Hepatocyte (in vitro differentiated cells): ENCODE measurements at regions not wholly inside any gene's neighbourhood (a gene's known extent, or its start where the extent isn't known, plus 50 kb on each side); places are given as distances from the start of the nearest gene placed in this dataset.

Source experiments
- DNase-seq: peaks from one replicate; pipeline ENCODE4 v3.0.0-alpha.2; 2016; ENCODE audit warnings: low spot score
- H2AFZ ChIP-seq: fragments of 200-600 bp; sonication (generic); 2 replicates; pipeline ENCODE4 v1.6.0; 2016; ENCODE audit warnings: antibody characterized with exemption, mild to moderate bottlenecking
- H3K27ac ChIP-seq: fragments of 200-600 bp; sonication (generic); 2 replicates; pipeline ENCODE4 v1.5.1; 2016; ENCODE audit warnings: mild to moderate bottlenecking
- H3K27me3 ChIP-seq: fragments of 200-600 bp; sonication (generic); 2 replicates; pipeline ENCODE4 v1.6.1; 2016
- H3K36me3 ChIP-seq: fragments of 200-600 bp; sonication (generic); replicated peaks from 2 replicates; pipeline ENCODE4 v1.5.1; 2016; ENCODE audit warnings: low read depth; ENCODE audit not compliant: insufficient read depth
- H3K4me1 ChIP-seq: fragments of 200-600 bp; sonication (generic); 2 replicates; pipeline ENCODE4 v1.5.1; 2016; ENCODE audit warnings: mild to moderate bottlenecking, moderate library complexity; ENCODE audit not compliant: insufficient read depth
- H3K4me2 ChIP-seq: fragments of 200-600 bp; sonication (generic); 2 replicates; pipeline ENCODE4 v1.6.0; 2016
- H3K4me3 ChIP-seq: fragments of 200-600 bp; sonication (generic); 2 replicates; pipeline ENCODE4 v1.5.1; 2016; ENCODE audit warnings: mild to moderate bottlenecking
- H3K79me2 ChIP-seq: fragments of 200-600 bp; sonication (generic); 2 replicates; pipeline ENCODE4 v1.6.0; 2017; ENCODE audit warnings: mild to moderate bottlenecking
- H3K9me2 ChIP-seq: fragments of 200-600 bp; sonication (generic); replicated peaks from 2 replicates; pipeline ENCODE4 v1.6.0; 2017; ENCODE audit warnings: mild to moderate bottlenecking; ENCODE audit not compliant: insufficient read depth
- H3K9me3 ChIP-seq: fragments of 200-600 bp; sonication (generic); 2 replicates; pipeline ENCODE4 v1.5.1; 2016; ENCODE audit warnings: low read depth, mild to moderate bottlenecking
- H4K20me1 ChIP-seq: fragments of 200-600 bp; sonication (generic); 2 replicates; pipeline ENCODE4 v1.6.0; 2016; ENCODE audit warnings: mild to moderate bottlenecking; ENCODE audit not compliant: insufficient read depth, poor library complexity, severe bottlenecking
- EZH2 ChIP-seq: fragments of 200-600 bp; sonication (generic); IDR thresholded peaks from 2 replicates; pipeline ENCODE4 v1.6.1; 2016; ENCODE audit warnings: antibody characterized with exemption, mild to moderate bottlenecking, borderline replicate concordance
- EZH2phosphoT487 ChIP-seq: fragments of 200-600 bp; sonication (generic); IDR thresholded peaks from one replicate; pipeline ENCODE4 v1.6.1; 2018; ENCODE audit warnings: antibody characterized with exemption, mild to moderate bottlenecking, low read depth, moderate library complexity; ENCODE audit not compliant: unreplicated experiment, severe bottlenecking
- WGBS: methylation state at CpG from one replicate; pipeline ENCODE4 v1.1.6; 2016; ENCODE audit warnings: low lambda C conversion rate; ENCODE audit errors: missing lambda C conversion rate; 5-methylcytosine and 5-hydroxymethylcytosine counted together
- TF ChIP-seq, protein P1 (sequence below): fragments of 200-600 bp; sonication (generic); IDR thresholded peaks from 2 replicates; pipeline ENCODE4 v1.5.1; 2016; ENCODE audit warnings: antibody characterized with exemption, mild to moderate bottlenecking; ENCODE audit not compliant: poor library complexity

DNA sequence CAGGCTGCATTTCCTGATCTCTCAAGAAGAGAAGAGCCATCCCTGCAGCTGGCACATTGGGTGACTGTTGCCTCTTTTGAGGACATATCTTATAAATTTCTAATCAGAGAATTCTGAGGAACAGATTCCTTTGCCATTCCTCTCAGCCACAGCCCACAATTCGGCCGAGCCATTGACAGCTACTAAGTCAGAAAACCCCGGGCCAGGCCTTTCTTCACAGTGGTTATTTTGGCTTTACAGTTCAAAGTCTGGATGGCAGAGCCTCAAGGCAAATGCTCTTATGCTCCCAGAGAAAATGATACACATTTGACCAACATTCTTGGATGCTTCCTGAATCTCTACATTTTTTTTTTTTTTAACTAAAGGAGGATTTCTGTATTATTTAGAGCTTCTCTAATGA, 138.4 kb upstream of the FRMD6 start:
- Histone ChIP-seq H3K9me3 (no peaks in the 10 kb centered on the region), H3K4me1 (peaks cover 3% of the 10 kb centered on the region), H3K9me2 (no peaks in the 10 kb centered on the region), H3K4me2 (no peak overlapping the region), H3K36me3 (no peaks in the 10 kb centered on the region), H3K79me2 (no peaks in the 10 kb centered on the region), H2AFZ (no peak overlapping the region), H3K4me3 (no peak overlapping the region), H3K27me3 (no peaks in the 10 kb centered on the region), H3K27ac (no peak overlapping the region), H4K20me1 (no peaks in the 10 kb centered on the region)
- no peak for DNase-seq
- WGBS = 77% methylated on average over 3 of the region's 3 CpGs
- no peak for TF ChIP-seq EZH2
- TF ChIP-seq, protein P1, sequence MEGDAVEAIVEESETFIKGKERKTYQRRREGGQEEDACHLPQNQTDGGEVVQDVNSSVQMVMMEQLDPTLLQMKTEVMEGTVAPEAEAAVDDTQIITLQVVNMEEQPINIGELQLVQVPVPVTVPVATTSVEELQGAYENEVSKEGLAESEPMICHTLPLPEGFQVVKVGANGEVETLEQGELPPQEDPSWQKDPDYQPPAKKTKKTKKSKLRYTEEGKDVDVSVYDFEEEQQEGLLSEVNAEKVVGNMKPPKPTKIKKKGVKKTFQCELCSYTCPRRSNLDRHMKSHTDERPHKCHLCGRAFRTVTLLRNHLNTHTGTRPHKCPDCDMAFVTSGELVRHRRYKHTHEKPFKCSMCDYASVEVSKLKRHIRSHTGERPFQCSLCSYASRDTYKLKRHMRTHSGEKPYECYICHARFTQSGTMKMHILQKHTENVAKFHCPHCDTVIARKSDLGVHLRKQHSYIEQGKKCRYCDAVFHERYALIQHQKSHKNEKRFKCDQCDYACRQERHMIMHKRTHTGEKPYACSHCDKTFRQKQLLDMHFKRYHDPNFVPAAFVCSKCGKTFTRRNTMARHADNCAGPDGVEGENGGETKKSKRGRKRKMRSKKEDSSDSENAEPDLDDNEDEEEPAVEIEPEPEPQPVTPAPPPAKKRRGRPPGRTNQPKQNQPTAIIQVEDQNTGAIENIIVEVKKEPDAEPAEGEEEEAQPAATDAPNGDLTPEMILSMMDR = no peak
- no peak for TF ChIP-seq EZH2phosphoT487

- Histone ChIP-seq H3K4me2 (no peak overlapping the region), H3K4me3 (no peak overlapping the region), H3K27me3 (no peaks in the 10 kb centered on the region), H3K79me2 (no peaks in the 10 kb centered on the region), H3K9me2 (no peaks in the 10 kb centered on the region), H3K4me1 (no peaks in the 10 kb centered on the region), H3K36me3 (no peaks in the 10 kb centered on the region), H4K20me1 (no peaks in the 10 kb centered on the region), H2AFZ (no peak overlapping the region), H3K27ac (no peak overlapping the region), H3K9me3 (no peaks in the 10 kb centered on the region)
- TF ChIP-seq EZH2phosphoT487 = no peak
- TF ChIP-seq, protein P1 = no peak
- DNase-seq = no peak
- WGBS = 83% methylated on average over 2 of the region's 2 CpGs
Measured at GRCh38 chr14:51513933-51514332, 137.8 kb upstream of the FRMD6 start.

- no peak for DNase-seq
- no peak overlapping the region for H2AFZ ChIP-seq
- H3K9me2 ChIP-seq = no peaks in the 10 kb centered on the region
- H3K27me3 ChIP-seq = no peaks in the 10 kb centered on the region
- TF ChIP-seq, protein P1 = no peak
- TF ChIP-seq EZH2phosphoT487 (no peak), EZH2 (no peak)
- no peak overlapping the region for H3K4me3 ChIP-seq
- H3K79me2 ChIP-seq = no peaks in the 10 kb centered on the region
- H4K20me1 ChIP-seq = no peaks in the 10 kb centered on the region
- no peaks in the 10 kb centered on the region for H3K36me3 ChIP-seq
- WGBS = 93% methylated on average over 3 of the region's 3 CpGs
- H3K27ac ChIP-seq = no peak overlapping the region
- H3K9me3 ChIP-seq = no peaks in the 10 kb centered on the region
- no peak overlapping the region for H3K4me2 ChIP-seq
- no peaks in the 10 kb centered on the region for H3K4me1 ChIP-seq
Measured at GRCh38 chr14:51515611-51516010, 136.1 kb upstream of the FRMD6 start.

DNA sequence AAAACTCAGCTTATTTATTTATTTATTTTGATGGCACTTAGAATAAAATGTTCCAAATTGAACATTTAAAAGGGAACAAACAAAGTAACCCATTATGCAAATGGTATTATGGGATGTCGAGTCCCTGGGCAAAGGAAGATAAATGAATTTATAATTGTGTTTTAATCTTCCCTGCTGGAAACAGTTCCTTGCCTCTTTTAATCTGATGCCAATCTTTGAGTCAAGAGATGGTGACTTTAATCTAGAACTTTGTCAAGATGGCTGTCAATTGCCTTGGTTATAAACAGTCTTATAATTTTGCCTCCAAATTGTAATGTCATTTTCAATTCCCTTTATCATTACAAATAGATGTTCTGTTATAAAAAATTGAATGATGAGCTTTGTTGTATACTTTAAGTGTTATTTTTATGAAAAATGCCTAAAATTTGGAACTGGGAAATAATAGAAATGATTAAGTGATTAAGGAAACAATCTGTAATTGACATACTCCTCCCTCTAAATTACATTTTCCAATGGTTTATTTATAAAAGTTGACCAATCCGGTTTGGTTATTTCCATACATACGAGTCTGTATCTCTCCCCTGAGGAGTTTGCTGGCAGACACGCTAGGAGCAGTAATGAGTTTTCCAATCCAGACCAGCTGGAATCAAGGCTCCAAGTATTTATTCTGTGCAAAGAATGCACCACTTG, 134.9 kb upstream of the FRMD6 start:
- Histone ChIP-seq H3K9me3 (no peaks in the 10 kb centered on the region), H2AFZ (no peak overlapping the region), H3K4me2 (no peak overlapping the region), H3K27ac (no peak overlapping the region), H3K9me2 (no peaks in the 10 kb centered on the region), H3K27me3 (no peaks in the 10 kb centered on the region), H3K4me3 (no peak overlapping the region), H3K79me2 (no peaks in the 10 kb centered on the region), H4K20me1 (no peaks in the 10 kb centered on the region), H3K4me1 (no peaks in the 10 kb centered on the region), H3K36me3 (no peaks in the 10 kb centered on the region)
- no peak for DNase-seq
- WGBS = 71% methylated on average over 4 of the region's 4 CpGs
- TF ChIP-seq, protein P1 = no peak
- TF ChIP-seq EZH2 (no peak), EZH2phosphoT487 (no peak)
